ENCODE measurements at regions not wholly inside any gene's neighbourhood (a gene's known extent, or its start where the extent isn't known, plus 50 kb on each side); places are given as distances from the start of the nearest gene placed in this dataset.

DNA sequence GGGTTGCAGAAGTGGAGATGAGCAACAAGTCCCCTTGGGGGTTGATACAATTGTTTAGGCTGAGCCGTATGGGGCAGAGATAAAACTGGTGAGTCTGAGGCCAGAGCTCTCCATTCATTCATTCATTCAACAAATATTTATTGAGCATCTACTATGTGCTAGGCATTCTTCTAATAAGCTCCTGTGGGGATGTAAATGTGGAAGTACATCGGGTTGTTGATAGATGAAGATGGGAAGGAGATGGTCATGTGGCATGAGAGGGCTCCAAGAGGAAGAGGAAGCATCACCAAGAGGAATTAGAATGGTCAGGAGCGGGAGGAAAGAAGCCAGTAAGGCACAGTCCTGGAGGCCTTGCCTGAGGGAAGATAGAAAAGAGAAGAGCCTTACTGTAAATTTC is 98.7 kb upstream of the MLN start:
- no peak overlapping the region for H3K4me3 Mint-ChIP-seq
- Histone ChIP-seq H3K14ac (ENCODE audit: insufficient read depth, low read length) (no peak overlapping the region), H3K79me1 (ENCODE audit: insufficient read depth, low read depth, low read length, poor library complexity, severe bottlenecking) (no peaks in the 10 kb centered on the region), H3K9me3 (ENCODE audit: control insufficient read depth, low read depth, low read length) (no peaks in the 10 kb centered on the region), H3K9ac (ENCODE audit: extremely low read depth, insufficient read length, low read length) (no peak overlapping the region), H4K91ac (ENCODE audit: insufficient read length, low read depth, low read length) (no peak overlapping the region), H2BK5ac (ENCODE audit: insufficient read length, low read length) (no peak overlapping the region), H2BK15ac (ENCODE audit: low read depth, low read length) (no peak overlapping the region), H3K4ac (ENCODE audit: low read depth, low read length) (no peak overlapping the region), H3K27ac (ENCODE audit: insufficient read length, low read depth, low read length) (no peak overlapping the region), H2AK5ac (ENCODE audit: insufficient read length, low read length) (no peak overlapping the region), H2BK120ac (ENCODE audit: low read depth, low read length, poor library complexity, severe bottlenecking) (no peak overlapping the region), H3K18ac (ENCODE audit: insufficient read length, low read depth, low read length) (no peak overlapping the region), H3K4me1 (ENCODE audit: insufficient read depth, low read length) (no peaks in the 10 kb centered on the region), H3T11ph (ENCODE audit: low read length) (no peak overlapping the region), H3K23ac (ENCODE audit: insufficient read length, low read depth, low read length) (no peak overlapping the region), H3K23me2 (ENCODE audit: insufficient read length, low read depth, low read length, poor library complexity, severe bottlenecking) (no peaks in the 10 kb centered on the region), H4K20me1 (ENCODE audit: control insufficient read depth, insufficient read depth, insufficient read length) (no peaks in the 10 kb centered on the region), H2BK12ac (ENCODE audit: insufficient read length, low read depth, low read length) (no peak overlapping the region), H2BK20ac (ENCODE audit: low read depth, low read length, poor library complexity, severe bottlenecking) (no peak overlapping the region), H3K4me2 (ENCODE audit: insufficient read depth, insufficient read length, low read length) (no peak overlapping the region), H4K5ac (ENCODE audit: insufficient read length, low read depth, low read length) (no peak overlapping the region), H3K79me2 (ENCODE audit: insufficient read depth, low read length) (no peaks in the 10 kb centered on the region), H3K56ac (ENCODE audit: insufficient read length, low read depth, low read length) (no peak overlapping the region), H4K8ac (replicated peaks; ENCODE audit: insufficient read length, low read depth, low read length) (no peak overlapping the region), H3K27me3 (ENCODE audit: insufficient read depth, low read length) (no peaks in the 10 kb centered on the region), H2AFZ (ENCODE audit: low read length) (no peak overlapping the region)
- H3K36me3 Mint-ChIP-seq (ENCODE audit: insufficient read depth in 1 of 3, low read depth in 3 of 3), result no peaks in the 10 kb centered on the region; a peak in 1 of 7 replicates
- no peak overlapping the region for H3K27ac Mint-ChIP-seq
- no peaks in the 10 kb centered on the region; a peak in 1 of 5 replicates for H3K9me3 Mint-ChIP-seq
- peaks cover 35% of the 10 kb centered on the region for H3K27me3 Mint-ChIP-seq (ENCODE audit: low read depth)
- no peak for TF ChIP-seq CTCF (conservative IDR thresholded peaks at IDR 0.05)
- WGBS (ENCODE audit: extremely low coverage, insufficient read length, low lambda C conversion rate), result no CpG with 5 or more reads among the region's 3 CpGs
- H3K4me1 Mint-ChIP-seq, result peaks cover 28% of the 10 kb centered on the region in 2 experiments
- DNase-seq, result no peak

All from H9 (cell line).